DND-41 (cell line): ENCODE measurements at regions not wholly inside any gene's neighbourhood (a gene's known extent, or its start where the extent isn't known, plus 50 kb on each side); places are given as distances from the start of the nearest gene placed in this dataset.

Experiments
- ATAC-seq: fragments of 200-7000 bp; cut with Tn5 transposase; 3 replicates; pipeline ENCODE4 v1.9.1; 2021; ENCODE audit warnings: low read depth; ENCODE audit not compliant: insufficient read depth
- DNase-seq: peaks from one replicate; pipeline ENCODE4 v3.0.0-alpha.2; 2020
- H2AFZ ChIP-seq: 2 replicates; pipeline ENCODE4 v1.6.0; 2012; ENCODE audit warnings: low read depth, low read length
- H3K27ac ChIP-seq: 2 replicates; pipeline ENCODE4 v1.5.1; 2012; ENCODE audit warnings: low read length, inconsistent platforms
- H3K27me3 ChIP-seq: fragments of 200-600 bp; sonication (generic); 2 replicates; pipeline ENCODE4 v1.6.0; 2012; ENCODE audit warnings: low read length, mild to moderate bottlenecking, inconsistent platforms; ENCODE audit not compliant: insufficient read depth, poor library complexity
- H3K36me3 ChIP-seq: 2 replicates; pipeline ENCODE4 v1.5.1; 2012; ENCODE audit warnings: low read length, inconsistent platforms; ENCODE audit not compliant: insufficient read depth
- H3K4me1 ChIP-seq: 2 replicates; pipeline ENCODE4 v1.5.1; 2012; ENCODE audit warnings: mild to moderate bottlenecking, low read length; ENCODE audit not compliant: insufficient read depth
- H3K4me2 ChIP-seq: 2 replicates; pipeline ENCODE4 v1.6.0; 2012; ENCODE audit warnings: mild to moderate bottlenecking, moderate library complexity, low read length, inconsistent platforms; ENCODE audit not compliant: insufficient read depth
- H3K4me3 ChIP-seq, 2 experiments: fragments of 200-600 bp in 1 of 2; shearing (Covaris generic) in 1 of 2; 2 replicates each; pipeline ENCODE4 v1.5.1; 2012 to 2016; ENCODE audit warnings: inconsistent platforms in 2 of 2, low read length in 2 of 2, mild to moderate bottlenecking in 2 of 2, low read depth in 1 of 2, moderate library complexity in 1 of 2
- H3K79me2 ChIP-seq: 2 replicates; pipeline ENCODE4 v1.6.0; 2012; ENCODE audit warnings: low read length, inconsistent platforms; ENCODE audit not compliant: insufficient read depth
- H3K9ac ChIP-seq: 2 replicates; pipeline ENCODE4 v1.6.0; 2012; ENCODE audit warnings: low read depth, mild to moderate bottlenecking, inconsistent platforms, low read length, moderate library complexity
- H3K9me3 ChIP-seq: 2 replicates; pipeline ENCODE4 v1.5.1; 2012; ENCODE audit warnings: low read length, moderate library complexity, mild to moderate bottlenecking, inconsistent platforms; ENCODE audit not compliant: insufficient read depth, severe bottlenecking
- H4K20me1 ChIP-seq: 2 replicates; pipeline ENCODE4 v1.6.0; 2012; ENCODE audit warnings: low read length; ENCODE audit not compliant: insufficient read depth
- CTCF ChIP-seq: IDR thresholded peaks from 2 replicates; pipeline ENCODE4 v1.5.1; 2012; ENCODE audit warnings: borderline replicate concordance, low read length, moderate library complexity, mild to moderate bottlenecking; ENCODE audit not compliant: poor library complexity, severe bottlenecking; ENCODE audit errors: extremely low read depth
- EZH2 ChIP-seq: IDR thresholded peaks from 3 replicates; pipeline ENCODE4 v1.6.1; 2012; ENCODE audit warnings: borderline replicate concordance, low read depth, mild to moderate bottlenecking, moderate library complexity, low read length, inconsistent platforms; ENCODE audit not compliant: severe bottlenecking

- H3K9me3 ChIP-seq, result no peaks in the 10 kb centered on the region
- H3K79me2 ChIP-seq, result no peaks in the 10 kb centered on the region
- H3K9ac ChIP-seq, result no peak overlapping the region
- H3K27ac ChIP-seq, result no peak overlapping the region
- no peaks in the 10 kb centered on the region for H4K20me1 ChIP-seq
- ATAC-seq, result no peak
- DNase-seq, result no peak
- no peak overlapping the region for H3K4me3 ChIP-seq
- H3K4me1 ChIP-seq, result no peaks in the 10 kb centered on the region
- TF ChIP-seq EZH2, result no peak
- no peaks in the 10 kb centered on the region for H3K27me3 ChIP-seq
- no peak overlapping the region for H2AFZ ChIP-seq
- no peaks in the 10 kb centered on the region for H3K36me3 ChIP-seq
- no peak overlapping the region for H3K4me2 ChIP-seq
Observed at GRCh38 chr1:70546726-70547125, 135.7 kb downstream of the CTH start.

- Histone ChIP-seq H3K4me3 (no peak overlapping the region), H4K20me1 (no peaks in the 10 kb centered on the region), H3K9me3 (no peaks in the 10 kb centered on the region), H3K4me2 (no peak overlapping the region), H3K36me3 (no peaks in the 10 kb centered on the region), H2AFZ (no peak overlapping the region), H3K27me3 (no peaks in the 10 kb centered on the region), H3K79me2 (no peaks in the 10 kb centered on the region), H3K27ac (no peak overlapping the region), H3K9ac (no peak overlapping the region), H3K4me1 (no peaks in the 10 kb centered on the region)
- DNase-seq, result no peak
- TF ChIP-seq EZH2 (no peak), CTCF (no peak)
- no peak for ATAC-seq
Observed at GRCh38 chr1:70552662-70553566, 141.8 kb downstream of the CTH start.

DNA sequence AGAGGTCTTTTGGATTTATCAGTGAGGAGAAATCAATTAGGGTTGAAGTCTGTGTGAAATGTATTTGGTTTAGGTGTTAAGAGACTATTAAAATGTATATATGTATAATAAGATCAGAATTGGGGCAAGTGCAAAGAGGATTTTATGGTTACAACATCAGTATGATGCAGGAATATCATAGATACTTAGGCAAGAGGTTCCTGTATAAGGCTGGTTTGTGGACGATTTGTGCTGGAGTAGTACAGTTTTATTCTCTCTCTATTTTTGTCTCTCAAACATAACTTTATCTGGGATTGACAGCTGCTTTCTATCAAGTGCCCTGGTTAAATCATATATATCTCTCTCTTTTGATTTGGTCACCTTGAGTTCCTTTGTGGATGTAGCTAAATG is 142.5 kb downstream of the CTH start:
- no peak for ATAC-seq
- H2AFZ ChIP-seq, result no peak overlapping the region
- no peak overlapping the region for H3K4me3 ChIP-seq
- no peak for TF ChIP-seq EZH2
- no peak for TF ChIP-seq CTCF
- no peak overlapping the region for H3K4me2 ChIP-seq
- DNase-seq, result no peak
- H3K36me3 ChIP-seq, result no peaks in the 10 kb centered on the region
- no peaks in the 10 kb centered on the region for H3K9me3 ChIP-seq
- H3K27me3 ChIP-seq, result no peaks in the 10 kb centered on the region
- H4K20me1 ChIP-seq, result no peaks in the 10 kb centered on the region
- no peaks in the 10 kb centered on the region for H3K79me2 ChIP-seq
- no peak overlapping the region for H3K27ac ChIP-seq
- no peaks in the 10 kb centered on the region for H3K4me1 ChIP-seq
- no peak overlapping the region for H3K9ac ChIP-seq

GRCh38 chr1:70554341-70554740 is 143.3 kb downstream of the CTH start:
- no peak overlapping the region for H2AFZ ChIP-seq
- no peaks in the 10 kb centered on the region for H3K4me1 ChIP-seq
- ATAC-seq (no peak), DNase-seq (no peak)
- no peaks in the 10 kb centered on the region for H4K20me1 ChIP-seq
- no peak for TF ChIP-seq EZH2
- no peak for TF ChIP-seq CTCF
- H3K9me3 ChIP-seq, result no peaks in the 10 kb centered on the region
- no peak overlapping the region for H3K9ac ChIP-seq
- H3K27me3 ChIP-seq, result no peaks in the 10 kb centered on the region
- no peak overlapping the region for H3K27ac ChIP-seq
- H3K79me2 ChIP-seq, result no peaks in the 10 kb centered on the region
- H3K36me3 ChIP-seq, result no peaks in the 10 kb centered on the region
- H3K4me3 ChIP-seq, result no peak overlapping the region
- no peak overlapping the region for H3K4me2 ChIP-seq
